Stimulated activated CD4-positive, alpha-beta T cell treated with anti-CD3 and anti-CD28 coated beads, Interleukin-4, amount 100 ng/mL, for 4 hours (primary cell): ENCODE measurements at regions not wholly inside any gene's neighbourhood (a gene's known extent, or its start where the extent isn't known, plus 50 kb on each side); places are given as distances from the start of the nearest gene placed in this dataset.
A peak's percentile ranks its signal among the peaks of the same experiment; 100 is the strongest.
"Not testable (repeated sequence)": the region's sequence is repeated elsewhere in the genome, so short reads cannot be mapped to it uniquely, and the experiment has no call there.

Source experiments
- DNase-seq, 2 experiments: peaks; one replicate each; pipeline ENCODE4 v3.0.0-alpha.2; 2020

DNA sequence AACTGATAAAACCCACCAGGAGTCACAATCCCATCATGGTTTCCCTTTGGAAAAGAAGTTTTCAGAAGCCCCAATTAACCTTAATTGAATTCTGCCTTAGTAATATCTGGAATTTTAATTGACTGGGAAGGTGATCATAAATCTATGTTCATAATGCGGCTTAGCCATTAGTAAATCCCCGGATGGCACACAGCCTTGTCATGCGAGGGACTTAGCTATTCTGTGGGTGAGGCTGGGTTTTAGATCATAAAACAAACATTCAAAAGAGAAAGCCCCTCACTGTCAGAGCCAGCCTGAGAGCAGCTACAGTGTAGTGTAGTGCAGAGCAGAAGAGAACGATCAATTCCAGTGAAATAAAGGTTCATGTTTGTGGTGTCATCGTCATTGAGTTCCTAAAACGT, 124.0 kb upstream of the NOCT start:
- no peak for DNase-seq

DNA sequence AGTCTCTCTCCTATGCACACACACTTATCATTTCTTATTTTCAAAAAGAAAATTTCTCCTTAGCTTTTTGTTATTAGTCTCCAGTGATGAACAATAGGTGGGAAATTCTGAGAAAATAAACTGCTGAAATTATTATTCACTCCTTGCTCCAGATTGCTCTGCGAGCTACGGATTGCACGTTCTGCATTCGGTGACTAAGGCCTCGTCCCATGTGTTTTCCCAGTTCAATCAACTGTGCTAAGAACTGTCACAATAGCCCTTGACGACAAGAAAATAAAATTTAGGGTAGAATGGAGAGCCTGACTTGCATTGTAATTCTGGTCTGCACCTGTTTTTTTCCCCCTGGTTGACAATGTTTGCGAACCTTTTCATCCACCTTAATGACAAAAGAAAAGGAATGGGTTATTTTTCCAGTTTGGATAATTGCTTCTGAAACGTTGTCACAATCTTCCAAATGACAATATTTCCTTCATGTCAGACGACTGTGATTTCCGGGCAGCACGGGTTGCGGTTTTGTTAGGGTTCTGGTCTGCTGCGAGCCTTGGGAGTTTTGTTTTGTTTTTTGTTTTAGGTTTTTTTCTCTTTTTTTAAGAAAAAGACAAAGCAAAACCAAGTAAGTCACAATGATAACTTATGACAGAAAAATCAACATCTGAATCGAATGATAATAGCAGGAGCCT, 124.5 kb upstream of the NOCT start:
- DNase-seq = no peak

DNA sequence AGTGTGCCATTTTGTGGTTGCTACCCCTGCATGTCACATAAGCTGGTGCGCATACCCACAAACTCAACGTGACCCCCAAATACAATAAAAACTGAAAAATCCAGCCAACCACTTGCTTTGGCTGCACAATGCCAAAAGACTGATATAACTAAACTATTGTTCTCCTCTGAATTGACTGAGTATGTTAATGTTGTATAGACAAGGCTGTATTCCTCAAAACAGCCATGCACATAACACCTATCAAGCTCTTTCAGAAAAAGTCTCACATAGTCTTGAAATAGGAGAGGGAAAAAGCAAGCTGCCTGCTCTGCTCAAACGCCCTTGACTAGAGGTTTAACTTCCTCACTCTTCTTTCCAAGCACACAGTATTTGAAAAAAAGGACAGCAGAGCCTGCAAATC, 126.4 kb upstream of the NOCT start:
- DNase-seq = no peak

DNA sequence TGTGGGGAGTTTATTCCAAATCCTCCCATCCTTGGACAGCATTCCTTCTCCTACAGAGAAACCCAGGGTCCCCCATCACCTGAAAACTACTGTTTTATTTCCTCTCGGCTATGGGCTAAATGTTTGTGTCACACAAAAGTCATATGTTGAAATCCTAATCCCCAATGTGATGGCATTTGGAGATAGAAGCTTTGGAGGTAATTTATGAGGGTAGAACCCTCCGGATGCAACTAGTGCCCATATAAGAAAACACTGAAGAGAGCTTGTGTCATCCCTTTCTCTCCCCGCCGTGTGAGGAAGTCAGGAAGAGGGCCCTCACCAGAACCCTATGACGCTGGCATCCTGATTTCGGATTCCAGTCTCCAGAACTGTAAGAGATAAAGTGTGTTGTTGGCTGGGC, 127.8 kb upstream of the NOCT start:
- no peak for DNase-seq

DNA sequence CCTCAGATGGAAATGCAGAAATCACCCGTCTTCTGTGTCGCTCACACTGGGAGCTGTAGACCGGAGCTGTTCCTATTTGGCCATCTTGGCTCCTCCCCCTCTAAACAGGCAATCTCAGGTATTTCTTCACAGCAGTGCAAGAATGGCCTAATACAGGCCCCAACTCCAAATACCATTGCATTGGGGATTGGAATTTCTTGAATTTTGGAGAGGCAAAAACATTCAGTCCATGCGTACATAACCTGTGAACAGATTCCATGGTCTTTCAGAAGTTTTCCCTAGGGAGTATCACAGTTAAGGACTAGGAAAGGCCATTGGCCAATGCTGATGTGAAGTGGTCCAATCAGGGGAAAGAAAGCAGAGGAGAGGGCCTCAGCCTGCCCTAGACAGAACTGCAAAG, 128.2 kb upstream of the NOCT start:
- DNase-seq = no peak

DNA sequence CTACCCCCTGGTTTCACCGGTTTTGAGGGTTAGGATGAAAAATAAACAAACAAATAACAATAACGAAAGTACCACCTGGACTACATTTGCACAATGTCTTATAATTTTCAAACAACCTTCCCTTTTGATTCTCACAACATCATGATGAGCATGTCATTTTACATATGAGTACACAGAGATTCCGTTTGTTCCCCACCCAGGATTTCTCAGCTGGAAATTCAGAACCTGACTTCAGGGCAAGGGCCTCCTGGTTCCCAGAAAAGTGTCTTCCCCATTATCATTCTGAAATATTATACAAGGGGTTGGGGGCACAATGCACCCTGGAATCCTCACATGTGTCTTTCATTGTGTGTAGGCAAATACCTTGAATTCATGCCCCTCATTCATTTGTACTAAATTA, 135.8 kb upstream of the NOCT start:
- no peak for DNase-seq

DNA sequence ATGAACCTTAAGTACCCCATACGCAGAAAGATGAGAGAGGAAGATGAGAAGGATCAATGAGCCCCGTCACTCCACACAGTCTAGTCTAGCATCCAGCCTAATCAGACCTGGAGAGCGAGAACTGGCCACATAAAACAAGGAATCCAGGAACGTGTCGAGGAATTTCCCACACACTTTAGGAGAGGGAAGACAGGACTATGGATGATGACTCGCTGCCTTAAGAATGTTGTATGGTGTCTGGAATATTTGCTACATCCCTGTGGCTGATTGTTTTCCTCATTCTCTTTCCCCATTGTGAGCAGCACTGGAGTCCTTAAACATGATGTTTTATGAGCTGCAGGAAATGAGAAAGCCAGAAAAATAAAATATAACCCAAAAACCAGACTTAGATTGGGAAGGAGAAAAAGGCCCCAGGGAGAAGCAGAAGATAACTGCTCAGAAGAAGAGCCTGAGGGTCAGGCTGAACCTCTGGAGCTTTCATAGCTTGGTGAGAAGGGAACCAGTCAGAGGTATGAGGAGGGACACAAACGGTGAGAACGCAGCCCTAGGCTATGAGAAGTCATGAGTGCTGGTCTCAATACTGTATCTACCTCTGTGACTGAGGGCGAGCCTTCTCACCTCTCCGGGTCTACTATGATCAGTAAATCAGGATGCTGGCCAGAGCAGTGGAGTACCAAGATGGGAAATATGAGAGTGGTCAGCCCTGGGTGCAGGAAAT, 139.5 kb upstream of the NOCT start:
- DNase-seq = no peak

DNA sequence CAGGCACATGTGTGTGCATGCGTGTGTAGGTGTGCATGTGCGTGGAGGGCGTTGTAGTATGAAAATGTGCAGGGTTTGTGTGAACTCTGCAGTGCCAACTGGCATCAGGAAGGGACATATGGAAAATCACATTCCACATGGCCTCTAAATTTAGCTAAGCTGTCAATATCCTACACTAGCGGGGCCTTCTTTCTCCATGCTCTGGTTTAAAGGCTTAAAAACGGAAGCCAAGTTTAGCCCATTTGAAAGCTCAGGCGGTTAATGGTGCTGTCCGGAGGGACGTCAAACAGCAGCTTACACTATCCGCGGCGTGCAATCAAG, 144.1 kb upstream of the NOCT start:
- no peak for DNase-seq

DNA sequence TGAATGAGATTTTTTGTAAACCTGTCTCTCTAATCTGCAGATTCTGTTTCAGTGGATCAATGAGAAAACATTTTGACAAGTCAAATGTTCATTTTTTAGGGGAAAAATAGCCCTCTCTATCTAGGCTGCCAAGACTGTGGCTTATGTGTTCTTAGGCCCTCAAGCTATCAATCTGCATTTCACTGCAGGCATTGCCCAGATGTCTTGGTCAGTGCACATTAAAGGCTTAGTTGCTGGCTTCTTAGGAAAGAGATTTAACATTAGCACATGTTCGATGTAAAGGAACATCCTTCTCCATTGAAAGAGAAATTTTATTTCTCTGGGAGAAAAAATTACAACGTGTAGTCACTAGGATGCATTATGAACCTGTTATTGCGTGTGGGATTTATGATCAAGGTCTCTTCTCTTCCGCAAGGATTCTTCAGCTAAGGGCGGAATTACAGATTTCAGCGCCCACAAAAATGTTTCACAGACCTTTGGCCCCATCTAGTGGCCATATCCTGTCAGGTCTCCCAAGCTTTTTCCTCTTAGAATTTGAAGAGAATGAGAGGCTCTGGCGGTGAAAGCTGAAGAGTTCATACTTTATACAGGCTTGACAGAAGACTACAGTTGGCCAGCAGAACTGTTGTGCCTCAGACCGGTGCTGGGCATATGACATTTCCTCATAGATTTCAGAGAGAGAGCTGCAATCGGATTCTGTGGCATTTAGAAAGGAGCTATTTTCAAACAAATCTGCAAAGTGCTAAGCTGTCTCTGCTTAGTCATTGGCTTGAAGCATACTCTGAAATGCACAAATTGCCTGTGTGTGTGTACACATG, 144.6 kb upstream of the NOCT start:
- peak; percentile 9 to 30 for DNase-seq

DNA sequence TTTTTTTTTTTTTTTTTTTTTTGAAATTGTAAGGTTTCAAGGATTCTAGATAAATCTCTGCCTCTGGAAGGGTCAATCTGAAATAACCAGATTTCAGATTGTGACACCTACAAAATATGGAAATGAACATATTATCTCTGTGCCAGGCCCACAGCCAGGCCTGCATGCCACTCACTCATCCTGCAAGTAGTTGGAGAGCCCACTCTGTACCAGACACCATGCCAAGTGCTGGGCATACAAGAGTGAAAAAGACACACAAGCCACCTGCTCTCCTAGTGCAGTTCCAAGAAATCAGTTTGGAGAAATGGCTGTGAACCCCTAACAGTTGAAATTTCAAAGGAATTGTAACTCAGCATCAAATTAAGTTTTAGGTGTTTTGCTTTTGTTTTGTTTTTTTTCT, 145.9 kb upstream of the NOCT start:
- no peak for DNase-seq

DNA sequence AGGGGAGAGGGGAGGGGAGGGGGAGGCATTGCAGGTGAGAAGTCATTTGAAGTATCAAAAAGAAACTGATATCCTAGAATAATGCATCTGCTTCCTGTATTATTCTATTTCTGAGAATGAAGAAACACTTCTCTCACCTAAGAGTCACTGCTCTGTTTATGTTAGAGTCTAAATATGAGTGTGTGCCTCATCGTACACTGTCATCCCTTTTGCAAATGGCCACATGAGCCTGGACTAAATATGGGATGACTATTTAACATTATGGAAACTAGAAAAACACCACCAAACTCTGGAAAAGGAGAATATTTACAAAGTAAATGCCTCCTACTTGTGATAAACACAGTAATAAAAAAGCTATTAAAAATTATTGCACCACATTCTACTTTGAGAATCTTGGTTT, 146.4 kb upstream of the NOCT start:
- no peak for DNase-seq

DNA sequence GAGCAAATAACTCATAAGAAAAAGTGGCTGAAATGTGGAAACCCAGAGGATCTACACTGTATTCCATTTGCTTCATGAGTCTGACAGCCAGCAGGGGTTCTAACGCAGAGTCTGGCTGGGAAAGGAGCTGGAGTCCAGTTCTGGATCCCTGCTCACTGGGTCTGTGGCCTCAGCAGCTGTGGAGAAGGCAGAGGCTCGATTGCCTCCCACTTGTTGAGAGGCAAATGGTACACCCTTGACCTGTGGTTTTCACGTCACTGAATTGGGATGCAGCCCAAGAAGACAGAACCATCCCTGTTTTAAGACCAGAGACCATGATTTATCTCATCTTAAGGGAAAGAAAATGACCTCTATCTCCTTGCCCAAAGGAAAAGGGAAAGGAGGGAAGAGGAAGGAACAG, 147.0 kb upstream of the NOCT start:
- no peak for DNase-seq

DNA sequence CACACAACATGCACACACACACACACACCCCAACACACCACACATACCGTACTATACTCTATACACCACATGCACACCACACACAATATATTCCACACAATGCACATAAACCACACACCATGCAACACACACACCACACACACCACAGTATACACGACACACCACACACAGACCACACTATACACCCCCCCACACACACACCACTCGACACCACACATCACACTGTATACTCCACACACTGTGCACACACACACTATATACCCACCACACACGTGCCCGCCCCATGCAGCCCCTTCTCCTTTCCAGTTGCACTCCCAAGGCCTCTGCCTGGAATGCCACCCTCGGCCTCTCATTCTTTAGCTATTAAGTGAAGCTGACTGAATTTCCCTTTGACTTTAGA, 148.2 kb upstream of the NOCT start:
- DNase-seq = no peak

DNA sequence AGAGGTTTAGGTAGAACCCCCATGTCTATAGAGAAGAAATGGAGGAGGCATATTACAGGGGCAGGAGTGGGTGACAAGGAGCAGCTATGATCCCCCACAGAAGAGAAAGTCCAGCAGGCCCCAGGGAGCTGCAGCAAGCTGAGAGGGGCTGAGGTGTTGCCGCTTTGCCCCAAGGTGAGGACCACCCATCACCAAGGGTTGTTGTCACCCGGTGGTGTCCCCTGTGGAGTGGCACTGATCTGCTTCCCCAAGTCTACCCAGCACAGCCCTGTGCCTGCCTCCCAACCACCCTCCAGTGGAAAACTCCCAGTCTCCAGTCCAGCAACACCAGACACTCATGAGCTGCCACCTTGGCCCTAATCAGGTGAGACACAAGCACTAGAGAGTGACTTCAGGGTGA, 149.3 kb upstream of the NOCT start:
- DNase-seq = no peak

DNA sequence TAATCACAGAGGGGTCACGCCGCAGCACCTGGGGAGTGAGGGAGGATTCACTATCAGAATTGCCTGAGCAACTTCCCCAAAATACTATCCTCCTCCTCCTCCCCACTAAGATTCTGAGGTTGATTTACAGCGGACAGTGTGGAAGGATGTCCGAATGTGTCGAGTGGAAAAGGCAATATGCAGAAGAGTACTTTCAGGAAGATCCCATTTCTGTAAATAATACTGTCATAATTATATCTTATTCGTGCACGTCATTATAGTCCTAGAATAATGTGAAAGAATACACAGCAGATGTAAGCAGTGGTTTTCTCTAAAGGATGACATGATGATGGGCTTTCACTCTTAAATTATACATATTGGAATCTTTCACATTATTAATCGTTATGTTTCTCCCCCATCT, 149.8 kb upstream of the NOCT start:
- no peak for DNase-seq

DNA sequence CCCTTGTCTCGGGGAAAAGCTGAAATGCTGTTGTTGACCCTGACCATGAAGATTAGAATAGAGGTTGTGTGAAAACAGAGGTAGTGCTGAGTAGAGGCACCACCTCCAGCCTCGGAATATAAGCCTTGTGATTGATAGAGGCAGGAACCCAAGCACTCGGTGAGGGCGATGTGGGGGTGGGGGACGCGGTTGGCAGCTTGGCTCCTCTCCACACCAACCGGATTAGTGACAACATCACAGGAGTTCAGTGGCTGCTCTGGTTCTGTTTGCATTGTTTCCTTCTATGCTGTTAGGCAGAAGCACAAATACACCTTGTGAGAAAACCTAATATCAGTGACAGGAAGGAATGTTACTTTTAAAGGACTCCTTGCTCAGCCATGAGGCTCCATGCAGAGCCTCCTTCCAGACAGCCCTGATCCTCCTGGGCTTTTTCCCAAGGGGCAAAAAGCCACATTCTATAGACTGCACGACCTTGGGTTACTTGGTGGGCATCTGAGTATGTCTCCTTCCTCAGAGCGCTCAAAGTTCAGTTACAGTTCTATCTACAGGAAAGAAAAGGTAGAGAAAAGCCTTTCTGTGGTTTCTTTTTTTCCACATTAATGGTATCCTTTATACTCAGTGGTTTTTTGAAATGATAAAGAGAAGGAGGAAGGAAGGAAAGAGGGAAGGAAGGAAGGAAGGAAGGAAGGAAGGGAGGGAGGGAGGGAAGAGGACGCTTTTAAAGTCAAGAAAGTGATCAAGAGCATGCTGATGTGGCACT, 150.4 kb upstream of the NOCT start:
- no peak for DNase-seq

DNA sequence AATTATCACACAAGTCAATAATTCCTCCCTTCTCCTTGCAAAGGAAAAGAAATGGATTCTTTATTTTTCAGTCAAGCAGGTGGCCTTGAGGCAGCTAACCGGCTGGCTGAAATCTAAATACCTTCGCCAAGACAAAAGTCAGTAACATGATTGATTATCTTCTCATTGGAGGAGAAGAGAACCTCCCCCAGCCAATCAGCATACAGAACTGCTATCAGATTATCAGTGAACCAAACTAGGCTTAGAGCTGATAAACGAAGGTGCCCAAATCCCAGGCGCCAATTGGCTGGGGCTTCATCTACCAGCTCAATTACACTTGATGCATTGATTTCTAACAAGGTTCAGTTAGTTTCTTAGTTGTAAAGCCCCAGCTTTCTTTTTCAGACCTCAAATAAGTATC, 152.4 kb upstream of the NOCT start:
- no peak for DNase-seq

DNA sequence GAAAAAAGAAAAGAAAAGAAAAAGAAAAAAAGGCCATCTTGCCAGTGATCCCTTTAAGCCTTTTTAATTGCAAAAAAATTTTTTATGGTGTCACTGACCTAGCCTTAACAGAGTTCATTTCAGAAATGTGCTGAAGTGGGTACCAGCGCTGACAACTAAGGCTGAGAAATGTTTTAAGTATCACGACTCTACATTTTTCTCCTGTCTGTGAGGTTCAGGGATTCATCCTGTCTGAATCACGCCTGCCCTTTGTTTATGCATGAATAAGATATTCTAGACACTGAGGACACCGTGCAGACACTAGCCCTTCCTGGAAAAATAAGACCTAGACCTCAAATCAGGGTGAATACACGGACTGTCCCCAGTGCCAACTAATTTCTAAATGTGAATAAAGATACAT, 154.4 kb upstream of the NOCT start:
- DNase-seq = no peak

DNA sequence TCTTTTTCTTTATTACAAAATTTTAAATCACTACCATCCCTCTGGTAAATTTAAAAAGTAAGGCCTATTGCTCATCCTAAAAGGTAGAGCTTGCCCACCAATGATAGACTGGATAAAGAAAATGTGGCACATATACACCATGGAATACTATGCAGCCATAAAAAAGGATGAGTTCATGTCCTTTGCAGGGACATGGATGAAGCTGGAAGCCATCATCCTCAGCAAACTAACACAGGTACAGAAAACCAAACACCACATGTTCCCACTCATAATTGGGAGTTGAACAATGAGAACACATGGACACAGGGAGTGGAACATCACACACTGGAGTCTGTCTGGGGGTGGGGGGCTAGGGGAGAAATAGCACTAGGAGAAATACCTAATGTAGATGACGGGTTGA, 155.2 kb upstream of the NOCT start:
- not testable (repeated sequence) for DNase-seq

DNA sequence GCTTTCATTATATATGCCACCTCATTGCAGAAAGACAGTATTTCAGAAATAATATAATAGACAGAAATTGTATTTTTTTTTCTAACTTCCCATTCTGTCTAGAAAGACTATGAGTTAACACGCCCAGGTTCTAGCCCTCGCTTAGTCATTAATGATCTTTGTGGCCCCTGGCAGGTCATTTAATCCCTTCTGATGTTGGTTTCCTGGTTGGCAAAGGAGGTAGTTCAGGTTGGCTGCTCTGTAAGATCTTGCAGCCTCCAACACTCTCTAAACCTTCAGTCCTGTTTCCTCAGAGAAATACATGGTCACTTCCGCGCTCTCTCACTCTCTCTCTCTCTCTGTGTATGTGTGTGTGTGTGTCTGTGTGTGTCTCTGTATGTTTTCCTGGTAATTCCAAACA, 156.3 kb upstream of the NOCT start:
- DNase-seq = no peak

DNA sequence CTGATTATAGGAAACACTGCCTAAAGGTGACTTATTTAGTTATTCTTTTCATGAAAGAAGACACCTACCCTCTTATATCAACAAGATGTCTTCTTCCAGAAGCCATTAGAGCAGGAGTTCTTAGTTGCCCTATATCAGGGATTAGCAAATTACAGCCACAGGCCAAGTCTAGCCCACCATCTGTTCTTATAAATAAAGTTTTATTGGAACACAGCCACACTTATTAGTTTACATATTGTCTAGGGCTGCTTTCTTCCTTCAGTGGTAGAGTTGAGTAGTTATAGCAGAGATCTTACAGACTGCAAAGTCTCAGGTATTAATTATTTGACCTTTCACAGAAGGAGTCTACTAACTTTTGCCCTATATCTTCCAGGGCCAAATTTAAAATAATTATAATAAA, 157.2 kb upstream of the NOCT start:
- no peak for DNase-seq

DNA sequence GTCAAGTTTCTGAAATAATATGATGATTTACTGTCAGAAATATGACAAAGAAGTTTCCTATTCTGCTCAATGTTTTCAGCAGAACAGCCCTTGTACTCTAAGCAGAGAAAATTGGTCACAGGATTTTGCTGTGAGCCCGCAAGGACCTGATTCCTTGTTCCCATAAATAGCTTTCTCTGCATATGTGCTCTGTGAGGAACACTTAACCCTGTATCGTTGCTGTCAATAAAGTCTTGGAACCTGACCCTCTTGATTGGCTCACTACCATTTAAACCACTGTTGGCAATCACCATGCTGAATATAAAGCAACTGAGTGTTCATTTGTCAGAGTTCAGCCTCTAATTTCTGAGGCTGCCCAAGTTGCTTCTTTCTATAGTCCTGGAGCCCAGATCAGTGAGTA, 158.2 kb upstream of the NOCT start:
- DNase-seq = no peak

DNA sequence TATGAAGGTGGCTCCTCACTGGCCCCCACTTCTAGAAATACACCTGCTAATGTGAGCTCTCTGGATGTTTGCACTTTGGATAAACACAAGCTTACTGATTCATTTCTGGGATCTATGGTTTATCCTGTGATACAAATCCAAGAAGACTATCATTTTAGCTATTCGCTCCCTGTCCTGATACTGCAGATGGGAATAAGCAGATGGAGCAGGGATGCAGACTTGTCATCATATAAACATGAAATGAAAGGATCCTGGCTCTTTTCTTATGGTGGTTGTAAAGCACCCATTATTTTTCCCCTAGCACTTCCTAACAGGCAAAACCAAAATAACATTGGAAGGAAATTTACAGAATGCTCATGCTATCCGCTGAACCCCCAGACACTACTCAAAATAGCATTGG, 162.9 kb upstream of the NOCT start:
- DNase-seq = no peak
